Astrocyte (in vitro differentiated cells and primary cell): ENCODE measurements at regions not wholly inside any gene's neighbourhood (a gene's known extent, or its start where the extent isn't known, plus 50 kb on each side); places are given as distances from the start of the nearest gene placed in this dataset.

Experiments
- EZH2 ChIP-seq: IDR thresholded peaks from 2 replicates; pipeline ENCODE4 v1.6.1; 2012; ENCODE audit warnings: mild to moderate bottlenecking, low read length, inconsistent platforms; ENCODE audit not compliant: insufficient read depth
- TF ChIP-seq, protein P1 (sequence below): IDR thresholded peaks from 2 replicates; pipeline ENCODE4 v1.5.1; 2011; ENCODE audit warnings: low read depth, mild to moderate bottlenecking, inconsistent platforms, low read length, moderate library complexity; ENCODE audit not compliant: insufficient read depth

DNA sequence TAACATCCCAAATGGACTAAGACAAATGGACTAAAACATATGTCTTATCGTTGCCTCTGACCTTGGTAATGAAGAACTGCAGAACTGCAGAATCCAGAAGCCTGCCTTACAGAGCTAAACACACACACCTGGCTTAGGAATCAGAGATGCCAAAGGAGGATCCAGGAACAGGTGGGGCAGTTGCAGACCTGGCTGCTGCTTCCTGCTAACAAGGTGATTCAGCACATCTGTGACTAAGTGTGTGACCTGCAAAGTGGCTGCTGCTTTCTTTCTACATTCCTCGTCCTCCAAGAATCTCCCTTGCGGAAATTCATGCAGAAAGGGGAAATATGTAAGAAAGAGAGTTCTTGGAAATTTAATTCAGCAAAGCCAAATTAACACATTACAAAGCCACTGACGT lies 96.8 kb upstream of the NLGN4X start:
- TF ChIP-seq EZH2: no peak
- TF ChIP-seq, protein P1, sequence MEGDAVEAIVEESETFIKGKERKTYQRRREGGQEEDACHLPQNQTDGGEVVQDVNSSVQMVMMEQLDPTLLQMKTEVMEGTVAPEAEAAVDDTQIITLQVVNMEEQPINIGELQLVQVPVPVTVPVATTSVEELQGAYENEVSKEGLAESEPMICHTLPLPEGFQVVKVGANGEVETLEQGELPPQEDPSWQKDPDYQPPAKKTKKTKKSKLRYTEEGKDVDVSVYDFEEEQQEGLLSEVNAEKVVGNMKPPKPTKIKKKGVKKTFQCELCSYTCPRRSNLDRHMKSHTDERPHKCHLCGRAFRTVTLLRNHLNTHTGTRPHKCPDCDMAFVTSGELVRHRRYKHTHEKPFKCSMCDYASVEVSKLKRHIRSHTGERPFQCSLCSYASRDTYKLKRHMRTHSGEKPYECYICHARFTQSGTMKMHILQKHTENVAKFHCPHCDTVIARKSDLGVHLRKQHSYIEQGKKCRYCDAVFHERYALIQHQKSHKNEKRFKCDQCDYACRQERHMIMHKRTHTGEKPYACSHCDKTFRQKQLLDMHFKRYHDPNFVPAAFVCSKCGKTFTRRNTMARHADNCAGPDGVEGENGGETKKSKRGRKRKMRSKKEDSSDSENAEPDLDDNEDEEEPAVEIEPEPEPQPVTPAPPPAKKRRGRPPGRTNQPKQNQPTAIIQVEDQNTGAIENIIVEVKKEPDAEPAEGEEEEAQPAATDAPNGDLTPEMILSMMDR: no peak
